ENCODE measurements at regions not wholly inside any gene's neighbourhood (a gene's known extent, or its start where the extent isn't known, plus 50 kb on each side); places are given as distances from the start of the nearest gene placed in this dataset.

DNA sequence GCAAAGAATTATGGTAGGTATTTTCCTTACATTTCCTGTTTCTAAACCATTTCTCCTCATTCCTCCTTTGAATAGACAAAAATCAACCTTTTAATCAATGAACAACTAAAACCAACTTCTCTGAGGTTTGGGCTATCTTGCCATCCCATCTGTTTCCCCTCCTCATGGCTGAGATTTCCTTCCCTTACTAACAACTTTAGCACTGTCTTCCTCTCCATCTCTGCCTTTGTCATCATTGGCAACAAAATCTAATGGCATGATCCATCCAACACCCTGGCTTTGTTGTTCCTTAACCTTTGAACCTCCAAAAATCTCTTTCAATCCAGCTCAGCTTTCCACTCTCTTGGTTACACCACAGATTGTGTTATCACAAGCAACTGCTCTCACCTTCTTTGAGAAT, 95.3 kb upstream of the FAM136A start:
- no peak for DNase-seq

DNA sequence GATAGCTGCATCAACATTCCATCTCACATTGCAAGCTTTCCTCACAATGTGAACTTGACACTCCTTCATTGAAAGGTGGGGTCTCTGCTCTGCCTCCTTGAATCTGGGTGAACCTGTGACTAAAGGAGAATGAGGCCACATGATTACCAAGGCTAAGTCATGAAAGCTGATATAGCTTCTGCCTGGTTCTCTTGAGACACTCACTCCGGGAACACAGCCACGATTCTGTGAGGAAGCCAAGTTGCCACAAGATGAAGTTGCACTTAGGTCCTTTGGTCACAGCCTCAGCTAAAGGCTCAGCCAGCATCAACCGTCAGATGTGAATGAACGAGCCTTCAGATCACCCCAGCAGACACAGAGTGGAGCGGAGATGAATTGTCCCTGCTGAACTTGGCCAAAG, 94.7 kb upstream of the FAM136A start:
- DNase-seq = no peak

DNA sequence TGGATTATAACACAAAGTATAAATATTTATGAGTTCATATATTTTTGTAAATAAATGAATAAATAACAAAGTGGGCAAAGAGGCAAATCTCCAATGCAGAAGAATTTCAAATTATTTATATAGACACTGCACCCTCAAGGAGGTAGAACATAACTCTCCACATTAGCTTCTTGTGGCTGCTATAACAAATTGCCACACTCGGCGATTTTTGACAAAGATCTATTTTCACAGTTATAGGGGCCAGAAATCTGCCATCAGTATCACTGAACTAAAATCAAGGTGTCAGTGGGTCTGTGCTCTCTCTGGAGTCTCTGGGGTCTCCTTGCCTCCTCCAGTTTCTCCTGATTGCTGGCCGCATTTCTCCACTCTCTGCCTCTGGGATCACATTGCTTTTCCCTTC, 92.0 kb upstream of the FAM136A start:
- DNase-seq = no peak

DNA sequence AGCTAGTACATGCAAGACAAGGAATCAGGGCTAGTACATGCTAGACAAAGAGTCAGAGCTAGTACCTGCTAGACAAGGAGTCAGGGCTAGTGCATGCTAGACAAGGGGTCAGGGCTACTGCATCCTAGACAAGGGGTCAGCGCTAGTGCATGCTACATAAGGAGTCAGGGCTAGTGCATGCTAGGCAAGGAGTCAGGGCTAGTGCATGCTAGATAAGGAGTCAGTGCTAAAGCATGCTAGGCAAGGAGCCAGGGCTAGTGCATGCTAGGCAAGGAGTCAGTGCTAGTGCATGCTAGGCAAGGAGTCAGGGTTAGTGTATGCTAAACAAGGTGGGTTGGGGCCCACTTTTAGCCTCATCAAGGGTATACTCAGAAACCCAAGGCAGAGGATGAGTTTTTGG, 90.1 kb upstream of the FAM136A start:
- DNase-seq = peak; percentile 65

DNA sequence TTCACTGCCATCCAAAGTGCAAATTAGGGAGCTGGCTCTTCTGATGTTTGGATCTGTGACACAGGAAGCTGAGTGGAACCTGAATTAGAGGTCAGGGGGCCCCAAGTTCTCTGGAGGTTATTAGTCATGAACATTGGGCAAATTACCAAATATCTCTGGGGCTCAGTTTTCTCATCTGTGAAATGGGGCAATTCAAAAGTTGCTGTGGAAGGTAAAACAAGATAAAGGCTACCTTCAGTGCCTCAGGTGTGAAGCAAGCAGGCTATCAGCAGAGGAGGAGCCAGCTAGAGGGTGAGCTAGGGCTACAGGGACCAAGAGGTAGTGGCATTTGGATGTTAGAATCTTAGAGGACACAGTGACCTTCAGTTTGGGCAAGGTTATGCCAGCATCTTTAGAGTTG, 89.4 kb upstream of the FAM136A start:
- DNase-seq = no peak

DNA sequence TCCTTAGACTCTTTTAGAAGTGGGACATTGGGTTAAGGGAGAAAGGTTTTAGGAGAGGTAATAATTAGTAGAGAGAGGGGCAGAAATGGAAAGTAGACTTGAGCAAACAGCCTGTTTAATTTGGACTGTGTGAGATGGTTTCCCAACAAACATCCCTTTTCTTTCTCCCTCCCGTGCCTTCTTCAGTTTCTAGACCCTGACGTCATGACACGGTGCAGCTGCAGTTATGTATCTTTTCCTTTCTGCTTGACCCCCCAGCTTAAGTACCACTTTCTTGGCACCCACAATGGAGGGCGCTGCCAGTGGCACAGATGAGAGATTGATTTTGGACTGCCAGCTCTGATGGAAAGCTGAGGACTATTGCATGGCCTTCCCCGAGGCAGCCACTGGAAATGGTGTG, 86.9 kb upstream of the FAM136A start:
- no peak for DNase-seq

DNA sequence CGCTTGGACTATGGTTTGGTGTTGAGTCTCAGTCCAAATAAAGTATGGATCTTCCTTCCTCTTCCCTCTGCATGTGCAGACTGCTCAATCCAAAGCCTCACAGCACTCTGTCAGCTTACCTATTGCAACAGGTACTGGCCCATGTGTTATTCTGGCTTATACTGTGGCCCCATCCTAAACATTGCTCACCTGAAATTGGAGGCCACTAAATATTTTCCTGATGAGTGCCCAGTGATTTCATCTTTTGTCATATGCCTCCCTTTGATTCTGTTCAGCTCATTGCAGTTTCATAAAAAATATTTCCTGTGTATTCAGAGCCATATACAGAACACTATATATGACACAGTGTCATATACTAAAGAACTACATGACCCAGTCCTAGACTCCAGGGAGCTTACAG, 86.3 kb upstream of the FAM136A start:
- DNase-seq = no peak

DNA sequence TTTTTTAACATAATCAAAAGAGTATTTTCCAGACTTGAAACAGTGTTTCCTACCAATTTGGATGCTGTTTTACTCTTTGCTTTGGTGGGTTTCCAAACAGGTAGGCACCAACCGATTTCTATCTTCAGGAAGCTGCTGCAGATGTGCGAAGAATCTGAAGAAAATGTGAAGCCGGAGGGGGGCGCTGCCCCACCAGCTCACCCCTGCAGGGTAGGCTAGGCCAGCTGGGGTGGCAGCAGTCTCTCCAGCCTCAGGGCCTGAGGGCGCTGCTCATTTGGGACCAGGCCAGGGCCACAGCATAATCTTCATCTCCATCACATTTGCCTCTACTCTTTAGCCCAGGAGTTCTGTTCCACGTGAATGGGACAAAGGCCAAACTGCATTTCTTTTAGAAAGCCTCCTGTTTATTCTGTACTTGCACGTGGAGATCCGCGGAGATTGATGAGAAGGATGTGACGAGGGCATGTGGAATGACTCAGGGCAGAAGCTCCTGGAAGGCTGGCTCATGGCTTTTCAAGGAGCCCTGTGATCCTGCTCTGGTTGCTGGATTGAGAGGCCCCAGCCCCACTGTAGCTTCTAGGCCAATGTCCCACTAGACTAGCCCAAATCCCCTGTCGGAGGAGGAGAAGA, 84.2 kb upstream of the FAM136A start:
- DNase-seq = peak; percentile 13

DNA sequence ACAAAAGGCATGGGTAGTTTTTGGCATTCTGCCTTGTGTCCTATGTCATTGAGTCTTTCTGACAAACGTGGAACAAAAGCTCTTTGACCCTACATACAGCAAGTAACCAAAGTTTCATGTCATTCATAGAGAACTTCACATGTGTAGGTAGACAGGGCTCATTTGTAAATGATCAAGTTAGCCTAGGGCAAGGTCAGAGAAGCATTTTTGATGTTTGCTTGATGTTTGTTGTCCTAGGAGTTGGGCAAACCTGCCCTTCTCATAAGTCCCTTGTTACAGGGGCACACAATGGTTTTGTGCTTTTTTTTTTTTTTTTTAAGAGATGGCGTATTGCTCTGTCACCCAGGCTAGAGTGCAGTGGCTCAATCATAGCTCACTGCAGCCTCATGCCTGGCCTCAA, 83.3 kb upstream of the FAM136A start:
- DNase-seq = no peak

DNA sequence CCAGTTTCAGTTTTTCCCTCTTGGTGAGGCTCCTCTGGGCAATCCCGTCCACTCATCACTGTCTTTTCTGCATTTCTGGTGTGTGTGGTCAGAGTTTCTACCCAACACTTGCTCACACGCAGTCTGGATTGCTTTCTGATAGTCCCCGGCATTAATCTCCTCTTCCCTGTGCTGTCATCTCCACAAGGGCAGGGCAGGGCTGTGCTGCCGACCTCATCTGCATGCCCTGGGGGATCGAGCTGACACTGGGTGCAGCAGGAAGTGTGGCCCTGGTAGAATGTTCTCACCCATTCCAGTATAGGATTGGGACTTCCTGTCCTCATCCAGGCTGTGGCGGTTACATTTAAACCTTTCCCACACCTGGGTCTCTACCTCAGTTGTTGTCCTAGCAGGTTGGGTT, 80.0 kb upstream of the FAM136A start:
- DNase-seq = peak; percentile 92

DNA sequence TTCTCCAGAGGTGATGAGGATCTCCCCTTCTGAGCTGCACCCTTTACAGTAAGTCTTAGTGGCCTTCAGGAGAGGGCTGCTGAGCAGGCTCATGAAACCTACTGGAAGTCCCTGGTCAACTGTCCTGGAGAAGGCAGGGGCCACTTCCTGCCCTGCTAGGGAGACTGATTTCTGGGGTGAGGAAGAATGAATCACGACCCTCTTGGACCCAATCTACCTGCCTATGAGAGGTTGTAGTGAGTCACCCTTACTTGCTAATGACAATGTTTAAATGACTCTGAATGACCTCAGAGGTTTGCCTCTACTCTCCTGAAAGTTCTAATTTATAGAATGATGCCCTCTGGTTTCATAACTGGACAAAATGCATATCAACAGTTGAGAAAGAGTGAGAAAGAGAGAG, 79.4 kb upstream of the FAM136A start:
- DNase-seq = peak; percentile 13

DNA sequence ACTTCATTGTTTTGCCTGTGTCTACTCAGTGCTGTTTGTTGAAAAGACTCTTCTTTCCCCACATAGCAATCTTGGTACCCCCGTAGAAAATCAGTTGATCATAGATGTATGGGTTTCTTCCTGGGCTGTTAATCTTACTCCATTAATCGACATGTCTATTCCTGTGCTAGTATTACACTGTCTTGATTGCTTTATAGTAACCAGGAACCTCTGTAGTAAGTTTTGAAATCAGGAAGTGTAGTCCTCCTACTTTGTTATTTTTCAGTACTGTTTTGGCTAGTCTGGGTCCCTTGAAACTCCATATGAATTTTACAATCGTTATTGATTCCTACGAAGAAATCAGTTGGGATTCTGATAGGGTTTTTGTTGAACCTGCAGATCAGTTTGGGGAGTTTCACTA, 78.8 kb upstream of the FAM136A start:
- no peak for DNase-seq

DNA sequence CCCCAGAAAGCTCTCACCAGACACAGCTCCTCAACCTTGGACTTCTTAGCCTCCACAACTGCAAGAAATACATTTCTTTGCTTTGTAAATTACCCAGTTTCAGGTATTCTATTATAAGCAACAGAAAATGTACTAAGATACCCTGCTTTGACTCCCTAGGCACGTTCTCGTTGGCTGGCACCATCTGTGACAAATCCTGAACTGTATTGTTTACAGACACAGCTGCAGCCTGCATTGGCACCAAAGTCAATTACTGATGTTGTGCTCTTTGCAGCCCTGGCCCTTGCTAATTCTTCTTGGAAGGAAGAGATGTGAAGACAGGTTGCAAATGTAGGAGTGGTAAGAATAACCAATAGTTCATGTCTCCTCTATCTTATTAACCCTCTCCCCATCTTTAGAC, 72.7 kb upstream of the FAM136A start:
- DNase-seq = no peak

DNA sequence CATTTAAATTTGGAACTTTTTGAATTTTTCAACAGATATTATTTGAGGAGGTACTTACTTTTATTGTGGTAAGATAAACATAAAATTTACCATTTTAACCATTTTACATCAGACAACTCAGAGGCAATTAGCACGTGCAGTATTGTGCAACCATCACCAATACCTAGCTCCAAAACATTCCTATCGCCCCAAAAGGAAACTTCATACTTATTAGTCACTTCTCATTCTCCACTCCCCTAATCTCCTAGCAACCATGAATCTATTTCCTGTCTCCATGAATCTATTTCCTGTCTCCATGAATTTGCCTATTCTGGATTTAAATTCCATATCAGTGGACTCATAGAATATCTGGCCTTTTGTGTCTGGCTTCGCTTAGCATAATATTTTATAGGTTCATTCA, 69.9 kb upstream of the FAM136A start:
- peak; percentile 92 for DNase-seq

DNA sequence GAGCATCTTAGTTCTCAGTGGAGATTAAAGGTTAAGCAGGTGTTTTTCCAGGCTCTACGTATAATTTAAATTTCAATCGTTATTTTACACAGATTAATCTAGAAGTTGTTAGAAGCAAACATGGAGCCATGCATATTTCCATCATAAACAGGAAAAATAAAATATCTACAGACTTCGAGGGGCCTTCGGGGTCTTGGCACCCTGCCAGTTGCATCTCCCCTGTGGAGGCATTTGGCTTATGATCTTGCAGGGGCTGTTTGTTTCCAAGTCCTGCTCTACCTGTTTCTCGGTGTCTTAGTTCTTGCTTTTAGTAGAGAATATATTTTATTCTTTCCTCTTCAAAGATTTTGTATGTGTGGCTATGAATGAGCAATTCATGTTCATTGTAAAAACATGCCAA, 67.2 kb upstream of the FAM136A start:
- no peak for DNase-seq

DNA sequence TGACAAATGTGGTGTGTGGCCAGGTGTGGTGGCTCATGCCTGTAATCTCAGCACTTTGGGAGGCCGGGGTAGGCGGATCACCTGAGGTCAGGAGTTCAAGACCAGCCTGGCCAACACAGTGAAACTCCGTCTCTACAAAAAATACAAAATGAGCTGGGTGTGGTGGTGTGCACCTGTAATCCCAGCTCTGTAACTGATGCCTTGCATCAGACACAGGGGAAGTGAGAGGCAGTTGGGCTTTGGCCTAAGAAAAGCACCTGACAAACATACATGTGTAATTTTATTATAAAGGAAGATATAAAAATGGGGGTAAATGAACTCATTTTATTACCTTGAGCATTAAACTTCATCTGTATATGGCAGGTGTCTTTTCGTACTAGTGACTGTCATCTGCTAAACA, 66.7 kb upstream of the FAM136A start:
- no peak for DNase-seq

DNA sequence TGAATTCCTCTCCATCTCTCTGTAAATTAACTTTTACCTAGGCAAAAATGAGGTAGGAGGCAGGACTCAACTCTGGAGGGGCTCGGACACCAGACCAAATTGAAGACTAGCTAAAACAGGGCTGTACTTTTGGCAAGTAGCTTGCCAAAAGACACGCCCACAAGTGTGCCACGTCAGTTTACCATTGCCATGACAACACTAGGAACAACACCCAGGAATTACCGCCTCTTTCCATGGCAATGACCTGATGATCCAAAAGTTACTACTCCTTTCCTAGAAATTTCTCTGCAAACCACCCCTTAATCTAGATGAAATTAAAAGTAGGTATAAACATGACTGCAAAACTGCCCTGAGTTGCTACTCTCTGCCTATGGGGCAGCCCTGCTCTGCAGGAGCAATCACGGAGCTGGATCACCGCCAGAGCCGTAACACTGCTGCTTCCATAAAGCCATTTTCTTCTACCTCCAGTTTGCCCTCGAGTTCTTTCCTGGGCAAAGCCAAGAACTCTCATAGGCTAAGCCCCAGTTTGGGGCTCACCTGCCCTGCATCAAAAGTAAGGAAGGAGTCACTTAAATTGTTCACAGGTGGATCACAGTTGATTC, 66.0 kb upstream of the FAM136A start:
- DNase-seq = peak; percentile 14

DNA sequence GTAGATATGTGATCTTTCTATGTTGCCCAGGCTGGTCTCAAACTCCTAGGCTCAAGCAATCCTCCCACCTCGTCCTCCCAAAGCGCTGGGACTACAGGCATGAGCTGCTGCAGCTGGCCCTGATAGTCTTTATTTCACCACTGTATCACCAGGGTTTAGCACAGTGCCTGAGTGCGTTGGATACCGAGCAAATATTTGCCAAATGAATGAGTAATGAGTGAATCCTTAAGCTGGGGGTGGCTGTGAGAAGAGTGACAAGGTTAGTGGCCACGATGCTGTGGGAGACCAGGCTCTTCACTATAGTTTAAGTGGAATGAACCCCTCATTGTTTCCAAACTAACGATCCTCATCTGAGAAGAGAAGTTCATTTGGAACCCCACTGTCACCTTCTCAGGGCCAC, 60.8 kb upstream of the FAM136A start:
- no peak for DNase-seq

DNA sequence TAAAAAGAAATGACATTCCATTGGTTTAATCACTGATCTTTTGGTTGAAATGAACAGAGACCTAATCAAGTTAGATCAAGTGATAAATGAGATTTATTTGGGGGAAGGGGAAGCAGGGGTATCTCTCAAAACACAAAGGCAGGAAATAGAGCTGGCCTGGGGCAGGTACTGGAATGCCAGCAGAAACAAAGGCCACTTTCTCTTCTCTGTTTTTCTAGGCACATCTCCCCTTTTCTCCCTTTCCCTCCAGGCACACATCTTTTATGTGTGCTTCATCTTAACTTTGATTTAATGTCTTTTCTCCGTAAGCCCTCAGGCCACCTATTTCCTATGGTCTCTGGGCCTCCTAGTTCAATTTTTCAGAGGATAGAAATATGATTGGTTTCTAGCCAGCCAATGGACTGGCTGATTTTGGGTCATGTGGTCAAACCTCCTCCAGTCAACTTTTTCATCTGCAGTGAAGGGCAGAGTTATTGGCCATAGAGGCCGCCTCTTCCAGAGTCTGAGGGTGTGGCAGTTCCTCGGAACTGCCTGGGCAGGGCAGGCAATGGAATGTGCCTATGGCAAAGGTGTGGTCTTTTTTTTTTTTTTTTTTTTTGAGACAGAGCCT, 58.9 kb upstream of the FAM136A start:
- peak; percentile 63 for DNase-seq

DNA sequence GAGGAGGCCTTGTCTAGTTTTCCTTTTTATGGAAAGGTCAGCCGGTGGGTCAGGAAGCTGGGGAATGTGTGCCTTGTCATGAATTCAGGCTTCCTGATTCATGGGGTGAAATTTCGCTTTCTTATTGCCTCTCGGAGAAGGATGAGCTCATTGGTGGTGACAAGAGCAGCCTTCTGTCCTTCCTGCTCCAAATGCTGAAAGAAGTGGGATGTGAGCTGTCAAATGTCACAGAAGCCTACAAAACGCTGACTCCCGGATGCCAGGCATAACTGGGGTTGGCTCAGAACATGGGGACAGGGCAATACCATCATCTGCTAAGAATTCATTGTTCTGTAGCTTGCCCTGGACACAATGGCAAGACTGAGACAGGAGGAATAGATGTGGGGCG, 55.8 kb upstream of the FAM136A start:
- no peak for DNase-seq

DNA sequence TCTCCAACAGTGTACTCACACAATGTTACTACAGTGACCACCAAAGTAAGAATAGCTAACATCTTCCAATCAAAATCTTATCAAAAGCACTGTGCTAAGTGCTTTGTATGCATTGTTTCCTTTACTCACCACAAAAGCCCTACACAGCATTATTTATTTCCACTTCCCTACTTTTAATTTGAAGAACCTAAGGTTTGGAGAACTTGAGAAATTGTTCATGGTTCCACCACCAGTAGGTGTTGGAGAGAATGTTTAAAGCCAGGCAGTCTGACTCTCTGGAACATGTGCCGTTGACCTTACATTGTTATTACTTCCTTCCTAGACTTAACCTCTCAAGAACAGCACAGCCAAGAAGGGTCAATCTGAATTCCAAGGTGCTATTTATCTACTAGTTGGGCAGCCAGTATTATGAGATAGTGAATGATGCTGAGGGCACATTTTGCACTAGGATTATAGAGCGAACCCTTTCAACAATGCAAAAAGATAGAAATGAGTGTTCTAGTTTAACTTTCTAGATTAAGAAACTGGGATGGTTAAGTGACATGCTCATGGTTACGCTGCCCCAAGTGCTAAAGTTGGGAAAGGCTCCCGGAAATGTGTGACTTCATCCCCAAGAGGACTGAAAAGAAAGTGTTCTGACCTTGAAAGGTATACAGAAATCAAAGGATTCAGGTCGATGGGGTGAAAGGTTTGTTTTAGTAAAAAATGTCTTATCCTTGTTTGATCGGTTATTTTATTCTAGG, 55.2 kb upstream of the FAM136A start:
- DNase-seq = no peak

DNA sequence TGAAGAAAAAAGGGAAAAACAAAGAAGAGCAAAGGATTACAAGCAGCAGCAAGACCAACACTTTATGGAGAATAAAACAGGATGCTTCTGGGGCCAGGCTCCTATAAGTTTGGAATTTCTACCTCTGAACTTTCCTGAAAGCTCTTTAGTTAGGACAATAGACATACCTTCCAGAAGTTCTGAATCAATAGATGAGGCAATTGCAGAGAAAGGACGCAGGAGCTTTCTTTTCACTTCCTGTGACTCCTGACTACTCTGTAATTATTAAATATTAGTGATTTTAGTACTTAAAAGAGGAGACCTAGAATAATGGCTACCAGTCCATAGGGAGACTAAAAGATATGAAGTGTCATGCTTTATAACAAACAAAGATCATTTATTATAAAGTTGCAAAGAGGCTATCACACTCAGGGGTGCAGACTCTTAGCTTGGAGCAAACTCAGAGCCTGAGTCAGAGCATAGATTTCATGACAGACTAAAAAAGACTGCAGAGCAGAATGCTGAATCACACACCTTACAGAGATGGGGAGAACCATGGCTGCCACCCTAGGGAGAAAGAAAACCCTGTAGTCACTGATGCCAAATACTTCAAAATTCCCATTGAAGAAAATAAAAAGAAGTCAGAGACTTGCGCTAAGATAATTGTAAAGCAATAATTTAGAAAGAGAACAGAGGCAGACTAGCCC, 52.5 kb upstream of the FAM136A start:
- DNase-seq = peak; percentile 44

All from NCI-H226 (cell line).